Fibroblast of lung (primary cell): ENCODE measurements at regions not wholly inside any gene's neighbourhood (a gene's known extent, or its start where the extent isn't known, plus 50 kb on each side); places are given as distances from the start of the nearest gene placed in this dataset.

Experiments
- DNase-seq, 2 donors: peaks; one replicate each; pipeline versions ENCODE4 v3.0.0 to v3.0.0-alpha.2; 2010; ENCODE audit warnings: low read depth in 2 of 2
- H2AFZ ChIP-seq: 2 replicates; pipeline ENCODE4 v1.5.1; 2012; ENCODE audit warnings: low read length, control low read depth, inconsistent platforms
- H3K27ac ChIP-seq: 2 replicates; pipeline ENCODE4 v1.5.1; 2011; ENCODE audit warnings: low read length, control low read depth; ENCODE audit not compliant: insufficient read depth
- H3K27me3 ChIP-seq: 2 replicates; pipeline ENCODE4 v1.5.1; 2011; ENCODE audit warnings: mild to moderate bottlenecking, low read length; ENCODE audit not compliant: control insufficient read depth, insufficient read depth
- H3K36me3 ChIP-seq: 2 replicates; pipeline ENCODE4 v1.5.1; 2011; ENCODE audit warnings: low read length; ENCODE audit not compliant: control insufficient read depth, insufficient read depth
- H3K4me1 ChIP-seq: 2 replicates; pipeline ENCODE4 v1.5.1; 2011; ENCODE audit warnings: low read length; ENCODE audit not compliant: control insufficient read depth, insufficient read depth; ENCODE audit errors: extremely low read depth
- H3K4me2 ChIP-seq: 2 replicates; pipeline ENCODE4 v1.5.1; 2011; ENCODE audit warnings: low read length, control low read depth; ENCODE audit not compliant: insufficient read depth; ENCODE audit errors: extremely low read depth
- H3K4me3 ChIP-seq, 4 experiments: fragments of 200-600 bp in 1 of 4; sonication (generic) in 1 of 4; replicated peaks in 1 of 4; 2 replicates each; pipeline ENCODE4 v1.5.1; 2011 to 2016; ENCODE audit warnings: low read length in 4 of 4, low read depth in 3 of 4, mild to moderate bottlenecking in 3 of 4, control low read depth in 2 of 4, inconsistent platforms in 1 of 4, mixed read lengths in 1 of 4; ENCODE audit not compliant: insufficient read depth in 1 of 4; ENCODE audit errors: control extremely low read depth in 1 of 4
- H3K79me2 ChIP-seq: 2 replicates; pipeline ENCODE4 v1.5.1; 2012; ENCODE audit warnings: mild to moderate bottlenecking, low read length, inconsistent platforms; ENCODE audit not compliant: control insufficient read depth, insufficient read depth
- H3K9ac ChIP-seq: 2 replicates; pipeline ENCODE4 v1.5.1; 2011; ENCODE audit warnings: mild to moderate bottlenecking, low read length, control low read depth; ENCODE audit not compliant: insufficient read depth
- H3K9me3 ChIP-seq: 2 replicates; pipeline ENCODE4 v1.5.1; 2012; ENCODE audit warnings: low read depth, low read length; ENCODE audit not compliant: control insufficient read depth, insufficient read depth
- H4K20me1 ChIP-seq: 2 replicates; pipeline ENCODE4 v1.5.1; 2011; ENCODE audit warnings: low read length; ENCODE audit not compliant: control insufficient read depth, insufficient read depth; ENCODE audit errors: extremely low read depth
- EZH2 ChIP-seq: IDR thresholded peaks from 2 replicates; pipeline ENCODE4 v1.5.1; 2012; ENCODE audit warnings: low read length, control low read depth, mild to moderate bottlenecking; ENCODE audit errors: missing control alignments
- TF ChIP-seq, protein P1 (sequence below), 2 donors: IDR thresholded peaks in 1 of 2; conservative IDR thresholded peaks in 1 of 2; 1 replicate in 1 of 2; 2 replicates in 1 of 2; pipeline ENCODE4 v1.5.1; 2011 to 2012; ENCODE audit warnings: low read length in 2 of 2, control low read depth in 1 of 2, inconsistent platforms in 1 of 2, low read depth in 1 of 2, mild to moderate bottlenecking in 1 of 2

DNA sequence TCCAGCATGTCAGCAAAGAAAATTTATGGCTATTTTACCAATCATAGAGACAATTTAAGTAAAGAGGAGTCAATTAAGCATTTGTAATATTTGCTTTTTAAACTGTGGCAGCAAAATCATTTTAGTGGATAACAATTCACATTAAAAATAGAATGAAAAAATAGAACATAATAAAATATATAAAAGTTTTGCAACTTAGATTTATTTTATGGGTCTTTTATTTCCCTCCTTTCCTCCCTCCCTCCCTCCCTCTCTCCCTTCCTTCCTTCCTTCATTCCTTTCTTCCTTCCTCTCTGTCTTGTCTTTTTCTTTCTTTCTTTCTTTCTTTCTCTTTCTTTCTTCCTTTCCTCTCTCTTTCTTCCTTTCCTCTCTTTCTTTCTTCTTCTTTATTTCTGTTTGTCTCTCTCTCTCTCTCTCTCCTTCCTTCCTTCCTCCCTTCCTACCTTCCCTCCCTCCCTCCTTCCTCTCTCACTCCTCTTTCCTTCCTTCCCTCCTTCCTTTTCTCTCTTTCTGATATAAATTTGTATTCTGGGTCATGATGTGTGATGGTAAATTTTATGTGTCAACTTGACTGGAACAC, 610.9 kb upstream of the CITED2 start:
- no peaks in the 10 kb centered on the region for H4K20me1 ChIP-seq
- TF ChIP-seq, protein P1, sequence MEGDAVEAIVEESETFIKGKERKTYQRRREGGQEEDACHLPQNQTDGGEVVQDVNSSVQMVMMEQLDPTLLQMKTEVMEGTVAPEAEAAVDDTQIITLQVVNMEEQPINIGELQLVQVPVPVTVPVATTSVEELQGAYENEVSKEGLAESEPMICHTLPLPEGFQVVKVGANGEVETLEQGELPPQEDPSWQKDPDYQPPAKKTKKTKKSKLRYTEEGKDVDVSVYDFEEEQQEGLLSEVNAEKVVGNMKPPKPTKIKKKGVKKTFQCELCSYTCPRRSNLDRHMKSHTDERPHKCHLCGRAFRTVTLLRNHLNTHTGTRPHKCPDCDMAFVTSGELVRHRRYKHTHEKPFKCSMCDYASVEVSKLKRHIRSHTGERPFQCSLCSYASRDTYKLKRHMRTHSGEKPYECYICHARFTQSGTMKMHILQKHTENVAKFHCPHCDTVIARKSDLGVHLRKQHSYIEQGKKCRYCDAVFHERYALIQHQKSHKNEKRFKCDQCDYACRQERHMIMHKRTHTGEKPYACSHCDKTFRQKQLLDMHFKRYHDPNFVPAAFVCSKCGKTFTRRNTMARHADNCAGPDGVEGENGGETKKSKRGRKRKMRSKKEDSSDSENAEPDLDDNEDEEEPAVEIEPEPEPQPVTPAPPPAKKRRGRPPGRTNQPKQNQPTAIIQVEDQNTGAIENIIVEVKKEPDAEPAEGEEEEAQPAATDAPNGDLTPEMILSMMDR (conservative IDR thresholded peaks at IDR 0.05 in 1 of 2, IDR thresholded peaks at IDR 0.05 in 1 of 2; ENCODE audit: low read depth in 1 of 2, low read length in 2 of 2) = no peak
- no peak for TF ChIP-seq EZH2
- no peak overlapping the region for H2AFZ ChIP-seq
- no peak for DNase-seq
- no peak overlapping the region for H3K9ac ChIP-seq
- no peak overlapping the region for H3K4me2 ChIP-seq
- no peaks in the 10 kb centered on the region for H3K9me3 ChIP-seq
- H3K27me3 ChIP-seq = no peaks in the 10 kb centered on the region
- H3K27ac ChIP-seq = no peak overlapping the region
- peaks cover 27% of the 10 kb centered on the region for H3K4me1 ChIP-seq
- H3K79me2 ChIP-seq = no peaks in the 10 kb centered on the region
- no peaks in the 10 kb centered on the region for H3K36me3 ChIP-seq
- H3K4me3 ChIP-seq = no peak overlapping the region

DNA sequence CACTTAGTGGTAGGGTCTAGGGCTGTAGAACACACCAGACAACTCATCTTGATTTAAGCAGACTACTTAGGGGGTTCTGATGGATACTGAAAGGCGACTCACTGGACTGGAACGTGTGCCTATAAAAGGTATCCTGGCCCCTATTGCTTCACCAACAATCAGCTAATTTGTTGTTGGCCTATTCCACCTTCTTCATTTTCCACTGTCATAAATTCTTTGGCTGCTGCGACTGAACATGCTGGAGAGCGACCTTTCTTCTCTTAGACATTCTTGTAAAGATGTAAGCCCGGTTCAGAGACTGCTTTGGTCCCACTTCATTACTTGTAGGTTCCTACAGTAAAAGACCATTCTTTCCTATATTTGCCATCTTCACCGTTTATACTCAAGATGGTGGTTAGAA, 609.9 kb upstream of the CITED2 start:
- Histone ChIP-seq H3K4me2 (peak overlapping the region; percentile 62), H3K9ac (no peak overlapping the region), H3K27ac (peak overlapping the region; percentile 51), H3K79me2 (no peaks in the 10 kb centered on the region), H2AFZ (no peak overlapping the region), H4K20me1 (no peaks in the 10 kb centered on the region), H3K27me3 (no peaks in the 10 kb centered on the region), H3K4me1 (peaks cover 27% of the 10 kb centered on the region), H3K36me3 (no peaks in the 10 kb centered on the region), H3K9me3 (no peaks in the 10 kb centered on the region), H3K4me3 (no peak overlapping the region)
- no peak for DNase-seq
- TF ChIP-seq, protein P1 (conservative IDR thresholded peaks at IDR 0.05 in 1 of 2, IDR thresholded peaks at IDR 0.05 in 1 of 2; ENCODE audit: low read depth in 1 of 2, low read length in 2 of 2) = no peak
- TF ChIP-seq EZH2 = no peak

DNA sequence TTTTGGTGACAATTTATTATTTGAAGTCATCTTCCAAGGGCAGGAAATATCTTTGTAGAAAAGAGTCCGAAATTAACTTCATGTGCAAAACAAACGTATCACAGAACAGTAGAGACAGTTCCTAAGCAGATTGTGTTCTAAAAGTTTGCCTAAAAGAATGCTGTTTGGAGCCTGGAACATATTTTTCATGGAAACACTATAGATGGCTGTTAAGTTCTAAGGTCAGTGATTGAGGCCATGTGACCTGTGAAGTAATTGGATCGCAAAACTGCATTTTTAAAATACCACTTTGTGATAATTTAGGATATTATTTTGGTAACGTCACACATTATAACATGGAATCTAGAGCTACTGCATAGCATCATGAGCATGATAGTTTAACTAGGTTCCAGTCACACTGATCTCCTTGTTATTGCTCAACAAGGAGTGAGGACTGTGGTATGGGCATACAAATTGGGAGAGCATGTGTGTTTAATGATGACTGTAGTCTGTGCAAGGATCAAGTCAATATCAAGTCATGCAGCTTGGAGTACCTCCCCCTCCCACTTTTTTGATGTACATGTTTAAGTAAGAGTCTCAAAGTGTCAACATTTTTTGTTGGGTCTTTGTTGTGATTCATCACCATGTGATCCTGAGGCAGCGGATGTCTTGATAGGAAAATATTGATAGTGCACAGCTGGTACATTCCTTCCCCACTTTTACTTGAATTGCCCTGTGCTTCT, 609.3 kb upstream of the CITED2 start:
- peak overlapping the region; percentile 62 for H3K4me2 ChIP-seq
- peaks cover 27% of the 10 kb centered on the region for H3K4me1 ChIP-seq
- no peaks in the 10 kb centered on the region for H3K36me3 ChIP-seq
- H3K27ac ChIP-seq = peak overlapping the region; percentile 51
- no peaks in the 10 kb centered on the region for H3K27me3 ChIP-seq
- H3K79me2 ChIP-seq = no peaks in the 10 kb centered on the region
- H3K4me3 ChIP-seq = no peak overlapping the region
- H4K20me1 ChIP-seq = no peaks in the 10 kb centered on the region
- H3K9me3 ChIP-seq = no peaks in the 10 kb centered on the region
- no peak overlapping the region for H3K9ac ChIP-seq
- peak; percentile 50 to 84 for DNase-seq
- TF ChIP-seq, protein P1 (conservative IDR thresholded peaks at IDR 0.05 in 1 of 2, IDR thresholded peaks at IDR 0.05 in 1 of 2; ENCODE audit: low read depth in 1 of 2, low read length in 2 of 2) = no peak
- TF ChIP-seq EZH2 = no peak
- H2AFZ ChIP-seq = no peak overlapping the region
